ENCODE measurements at regions not wholly inside any gene's neighbourhood (a gene's known extent, or its start where the extent isn't known, plus 50 kb on each side); places are given as distances from the start of the nearest gene placed in this dataset.

DNA sequence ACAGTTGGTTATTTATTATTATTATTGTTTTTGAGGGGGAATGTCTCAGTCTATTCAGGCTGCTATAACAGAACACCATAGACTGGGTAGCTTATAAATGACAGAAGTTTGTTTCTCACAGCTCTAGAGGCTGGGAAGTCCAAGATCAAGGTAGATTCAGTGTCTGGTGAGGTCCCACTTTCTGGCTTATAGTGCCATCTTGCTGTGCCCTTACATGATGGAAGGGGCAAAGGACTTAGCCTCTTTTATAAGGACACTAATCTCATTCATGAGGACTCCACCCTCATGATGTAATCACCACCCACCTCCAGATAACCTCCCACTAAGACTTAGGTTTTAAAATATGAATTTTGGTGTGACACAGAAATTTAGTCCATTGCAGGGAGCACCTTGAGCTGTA is 224.6 kb downstream of the HAPSTR1 start:
- TF ChIP-seq, protein P1, sequence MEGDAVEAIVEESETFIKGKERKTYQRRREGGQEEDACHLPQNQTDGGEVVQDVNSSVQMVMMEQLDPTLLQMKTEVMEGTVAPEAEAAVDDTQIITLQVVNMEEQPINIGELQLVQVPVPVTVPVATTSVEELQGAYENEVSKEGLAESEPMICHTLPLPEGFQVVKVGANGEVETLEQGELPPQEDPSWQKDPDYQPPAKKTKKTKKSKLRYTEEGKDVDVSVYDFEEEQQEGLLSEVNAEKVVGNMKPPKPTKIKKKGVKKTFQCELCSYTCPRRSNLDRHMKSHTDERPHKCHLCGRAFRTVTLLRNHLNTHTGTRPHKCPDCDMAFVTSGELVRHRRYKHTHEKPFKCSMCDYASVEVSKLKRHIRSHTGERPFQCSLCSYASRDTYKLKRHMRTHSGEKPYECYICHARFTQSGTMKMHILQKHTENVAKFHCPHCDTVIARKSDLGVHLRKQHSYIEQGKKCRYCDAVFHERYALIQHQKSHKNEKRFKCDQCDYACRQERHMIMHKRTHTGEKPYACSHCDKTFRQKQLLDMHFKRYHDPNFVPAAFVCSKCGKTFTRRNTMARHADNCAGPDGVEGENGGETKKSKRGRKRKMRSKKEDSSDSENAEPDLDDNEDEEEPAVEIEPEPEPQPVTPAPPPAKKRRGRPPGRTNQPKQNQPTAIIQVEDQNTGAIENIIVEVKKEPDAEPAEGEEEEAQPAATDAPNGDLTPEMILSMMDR (IDR thresholded peaks at IDR 0.05): no peak
- TF ChIP-seq POLR2A (IDR thresholded peaks at IDR 0.05): no peak

Measured in body of pancreas (tissue), 4 donors.